NCI-H128 (cell line): ENCODE measurements at regions not wholly inside any gene's neighbourhood (a gene's known extent, or its start where the extent isn't known, plus 50 kb on each side); places are given as distances from the start of the nearest gene placed in this dataset.

Experiments
- DNase-seq: peaks from one replicate; lab custom pipeline; 2025; ENCODE audit not compliant: unreplicated experiment; lab: John Stamatoyannopoulos, UW

- DNase-seq: no peak
These were observed 662.5 kb downstream of the POM121L12 start for GRCh38 chr7:53697913-53698312.

- no peak for DNase-seq
These were observed 663.9 kb downstream of the POM121L12 start for GRCh38 chr7:53699215-53699837.

- no peak for DNase-seq
These were observed 683.7 kb downstream of the POM121L12 start for GRCh38 chr7:53719122-53719521.

- no peak for DNase-seq
These were observed 705.5 kb downstream of the POM121L12 start for GRCh38 chr7:53740971-53741370.

GRCh38 chr7:53743697-53744402, 708.4 kb downstream of the POM121L12 start:
- DNase-seq: no peak

GRCh38 chr7:53744403-53744760, 708.9 kb downstream of the POM121L12 start:
- no peak for DNase-seq

- DNase-seq: no peak
These were observed 721.5 kb downstream of the POM121L12 start for GRCh38 chr7:53756946-53757345.

- no peak for DNase-seq
These were observed 732.8 kb downstream of the POM121L12 start for GRCh38 chr7:53768186-53768585.

GRCh38 chr7:53771701-53772100, 736.3 kb downstream of the POM121L12 start:
- DNase-seq: no peak

GRCh38 chr7:53776323-53776722, 740.9 kb downstream of the POM121L12 start:
- DNase-seq: no peak

- no peak for DNase-seq
These were observed 752.4 kb upstream of the VSTM2A start for GRCh38 chr7:53789741-53790140.

GRCh38 chr7:53794816-53795215, 747.4 kb upstream of the VSTM2A start:
- DNase-seq: no peak

GRCh38 chr7:53800746-53801145, 741.4 kb upstream of the VSTM2A start:
- DNase-seq: no peak

GRCh38 chr7:53806119-53806518, 736.1 kb upstream of the VSTM2A start:
- no peak for DNase-seq

GRCh38 chr7:53811555-53812079, 730.6 kb upstream of the VSTM2A start:
- DNase-seq: no peak

- no peak for DNase-seq
These were observed 730.0 kb upstream of the VSTM2A start for GRCh38 chr7:53812135-53812534.

- DNase-seq: no peak
These were observed 706.9 kb upstream of the VSTM2A start for GRCh38 chr7:53835301-53835700.

GRCh38 chr7:53877688-53878087, 664.5 kb upstream of the VSTM2A start:
- no peak for DNase-seq

GRCh38 chr7:53900856-53901528, 641.2 kb upstream of the VSTM2A start:
- no peak for DNase-seq

- DNase-seq: no peak
These were observed 637.8 kb upstream of the VSTM2A start for GRCh38 chr7:53904355-53904754.

GRCh38 chr7:53917637-53918036, 624.5 kb upstream of the VSTM2A start:
- DNase-seq: no peak

GRCh38 chr7:53920011-53920410, 622.2 kb upstream of the VSTM2A start:
- no peak for DNase-seq
